ENCODE measurements at regions not wholly inside any gene's neighbourhood (a gene's known extent, or its start where the extent isn't known, plus 50 kb on each side); places are given as distances from the start of the nearest gene placed in this dataset.
"Not testable (repeated sequence)": the region's sequence is repeated elsewhere in the genome, so short reads cannot be mapped to it uniquely, and the experiment has no call there.

- DNase-seq (ENCODE audit: low spot score): no peak
These were observed 652.2 kb downstream of the DACH1 start for GRCh38 chr13:71214821-71215220.

- DNase-seq (ENCODE audit: low spot score): no peak
These were observed 652.6 kb downstream of the DACH1 start for GRCh38 chr13:71214357-71214756.

GRCh38 chr13:71213252-71213821 is 653.7 kb downstream of the DACH1 start:
- DNase-seq (ENCODE audit: low spot score): no peak

- DNase-seq (ENCODE audit: low spot score): no peak
These were observed 656.1 kb downstream of the DACH1 start for GRCh38 chr13:71210861-71211260.

- no peak for DNase-seq (ENCODE audit: low spot score)
These were observed 657.8 kb downstream of the DACH1 start for GRCh38 chr13:71209217-71209616.

GRCh38 chr13:71184583-71184982 is 682.4 kb downstream of the DACH1 start:
- DNase-seq (ENCODE audit: low spot score): not testable (repeated sequence)

- DNase-seq (ENCODE audit: low spot score): not testable (repeated sequence)
These were observed 683.7 kb downstream of the DACH1 start for GRCh38 chr13:71183352-71183751.

- no peak for DNase-seq (ENCODE audit: low spot score)
These were observed 695.3 kb downstream of the DACH1 start for GRCh38 chr13:71171740-71172139.

GRCh38 chr13:71169180-71169579 is 697.8 kb downstream of the DACH1 start:
- DNase-seq (ENCODE audit: low spot score): no peak

- no peak for DNase-seq (ENCODE audit: low spot score)
These were observed 710.5 kb downstream of the DACH1 start for GRCh38 chr13:71156550-71156949.

GRCh38 chr13:71149498-71150363 is 717.3 kb downstream of the DACH1 start:
- no peak for DNase-seq (ENCODE audit: low spot score)

GRCh38 chr13:71149046-71149445 is 718.0 kb downstream of the DACH1 start:
- no peak for DNase-seq (ENCODE audit: low spot score)

GRCh38 chr13:71148396-71148795 is 718.6 kb downstream of the DACH1 start:
- DNase-seq (ENCODE audit: low spot score): no peak

- no peak for DNase-seq (ENCODE audit: low spot score)
These were observed 722.1 kb downstream of the DACH1 start for GRCh38 chr13:71144883-71145282.

- DNase-seq (ENCODE audit: low spot score): no peak
These were observed 729.9 kb downstream of the DACH1 start for GRCh38 chr13:71137101-71137500.

- DNase-seq (ENCODE audit: low spot score): no peak
These were observed 742.8 kb downstream of the DACH1 start for GRCh38 chr13:71124230-71124629.

- DNase-seq (ENCODE audit: low spot score): no peak
These were observed 748.1 kb downstream of the DACH1 start for GRCh38 chr13:71118779-71119364.

- DNase-seq (ENCODE audit: low spot score): no peak
These were observed 749.1 kb downstream of the DACH1 start for GRCh38 chr13:71117920-71118319.

GRCh38 chr13:71115301-71115700 is 751.7 kb downstream of the DACH1 start:
- no peak for DNase-seq (ENCODE audit: low spot score)

- no peak for DNase-seq (ENCODE audit: low spot score)
These were observed 770.6 kb downstream of the DACH1 start for GRCh38 chr13:71096421-71096820.

GRCh38 chr13:71090990-71091389 is 776.0 kb downstream of the DACH1 start:
- no peak for DNase-seq (ENCODE audit: low spot score)

- no peak for DNase-seq (ENCODE audit: low spot score)
These were observed 777.9 kb downstream of the DACH1 start for GRCh38 chr13:71089056-71089455.

GRCh38 chr13:71087432-71087831 is 779.6 kb downstream of the DACH1 start:
- DNase-seq (ENCODE audit: low spot score): no peak

Data from AG20443 (cell line).